Epithelial cell of esophagus (primary cell): ENCODE measurements at regions not wholly inside any gene's neighbourhood (a gene's known extent, or its start where the extent isn't known, plus 50 kb on each side); places are given as distances from the start of the nearest gene placed in this dataset.

ENCODE experiments used
- DNase-seq: peaks from one replicate; pipeline ENCODE4 v3.0.0; 2010; ENCODE audit warnings: low read depth
- H3K4me3 ChIP-seq: 2 replicates; pipeline ENCODE4 v1.5.1; 2011; ENCODE audit warnings: mild to moderate bottlenecking, low read length, control low read depth
- TF ChIP-seq, protein P1 (sequence below): IDR thresholded peaks from 2 replicates; pipeline ENCODE4 v1.5.1; 2011; ENCODE audit warnings: low read depth, mild to moderate bottlenecking, low read length, control low read depth, inconsistent platforms; ENCODE audit not compliant: insufficient read depth; ENCODE audit errors: missing control alignments

DNA sequence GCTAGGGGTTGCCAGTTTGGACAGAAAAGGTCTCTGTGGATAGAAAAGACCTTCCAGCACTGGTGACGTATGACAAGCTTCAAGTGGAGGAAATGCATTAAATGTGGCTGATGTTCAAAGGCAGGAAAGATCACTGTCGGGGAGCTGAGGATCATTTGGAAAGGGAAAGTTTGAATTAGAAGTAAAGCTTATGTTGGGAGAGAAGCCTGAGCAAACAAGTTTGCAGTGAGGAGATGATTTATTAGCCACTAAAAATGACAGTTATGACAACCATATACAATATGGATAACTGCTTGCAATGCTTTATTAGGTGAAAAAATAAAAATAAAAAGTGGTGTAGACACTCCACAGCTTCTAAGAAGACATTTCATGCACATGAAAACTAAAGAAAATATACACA, 135.3 kb upstream of the HS3ST1 start:
- TF ChIP-seq, protein P1, sequence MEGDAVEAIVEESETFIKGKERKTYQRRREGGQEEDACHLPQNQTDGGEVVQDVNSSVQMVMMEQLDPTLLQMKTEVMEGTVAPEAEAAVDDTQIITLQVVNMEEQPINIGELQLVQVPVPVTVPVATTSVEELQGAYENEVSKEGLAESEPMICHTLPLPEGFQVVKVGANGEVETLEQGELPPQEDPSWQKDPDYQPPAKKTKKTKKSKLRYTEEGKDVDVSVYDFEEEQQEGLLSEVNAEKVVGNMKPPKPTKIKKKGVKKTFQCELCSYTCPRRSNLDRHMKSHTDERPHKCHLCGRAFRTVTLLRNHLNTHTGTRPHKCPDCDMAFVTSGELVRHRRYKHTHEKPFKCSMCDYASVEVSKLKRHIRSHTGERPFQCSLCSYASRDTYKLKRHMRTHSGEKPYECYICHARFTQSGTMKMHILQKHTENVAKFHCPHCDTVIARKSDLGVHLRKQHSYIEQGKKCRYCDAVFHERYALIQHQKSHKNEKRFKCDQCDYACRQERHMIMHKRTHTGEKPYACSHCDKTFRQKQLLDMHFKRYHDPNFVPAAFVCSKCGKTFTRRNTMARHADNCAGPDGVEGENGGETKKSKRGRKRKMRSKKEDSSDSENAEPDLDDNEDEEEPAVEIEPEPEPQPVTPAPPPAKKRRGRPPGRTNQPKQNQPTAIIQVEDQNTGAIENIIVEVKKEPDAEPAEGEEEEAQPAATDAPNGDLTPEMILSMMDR, result no peak
- H3K4me3 ChIP-seq, result no peak overlapping the region
- DNase-seq, result no peak

DNA sequence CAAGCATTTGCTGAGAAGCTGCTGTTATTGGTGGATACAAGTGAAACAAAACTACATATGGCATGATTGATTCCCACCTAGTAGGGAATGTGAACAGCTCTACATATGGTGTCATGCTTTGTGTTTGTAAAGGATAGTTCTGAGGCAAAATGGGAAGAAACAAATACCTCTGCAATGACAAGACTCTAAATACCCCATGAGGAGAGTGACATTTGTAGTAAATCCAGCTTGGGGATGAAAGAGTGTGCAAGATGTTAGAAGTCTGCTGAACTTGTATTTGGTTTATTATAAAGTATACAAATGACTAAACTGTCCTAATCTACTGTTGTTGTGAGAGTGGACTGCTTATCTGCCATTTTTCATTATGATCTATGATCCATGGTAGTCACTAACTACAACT, 120.8 kb upstream of the HS3ST1 start:
- H3K4me3 ChIP-seq, result no peak overlapping the region
- TF ChIP-seq, protein P1, result no peak
- peak; percentile 28 for DNase-seq

DNA sequence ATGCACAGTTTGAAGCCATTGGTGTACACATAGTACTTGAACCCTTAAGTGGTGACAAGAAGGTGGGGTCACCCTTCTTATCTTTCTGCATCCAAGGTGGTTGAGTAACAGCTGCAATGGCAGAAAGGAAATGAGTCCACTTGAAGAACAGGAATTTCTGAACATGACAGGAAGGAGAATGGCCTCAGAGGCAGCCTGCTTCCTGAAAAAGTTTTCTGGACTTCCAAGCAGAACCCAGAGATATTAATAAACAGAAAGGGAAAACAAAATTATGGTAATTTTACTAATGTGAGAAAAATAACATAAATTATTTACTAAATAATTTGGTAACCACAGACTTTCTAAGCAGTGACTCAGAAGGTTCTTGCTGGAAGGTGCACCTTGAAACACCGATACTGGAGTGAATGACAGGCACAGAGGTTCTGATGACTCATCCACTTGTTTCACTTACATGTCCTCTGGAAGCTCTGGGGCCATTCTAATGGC, 119.9 kb upstream of the HS3ST1 start:
- TF ChIP-seq, protein P1, result no peak
- peak; percentile 92 for DNase-seq
- H3K4me3 ChIP-seq, result no peak overlapping the region

DNA sequence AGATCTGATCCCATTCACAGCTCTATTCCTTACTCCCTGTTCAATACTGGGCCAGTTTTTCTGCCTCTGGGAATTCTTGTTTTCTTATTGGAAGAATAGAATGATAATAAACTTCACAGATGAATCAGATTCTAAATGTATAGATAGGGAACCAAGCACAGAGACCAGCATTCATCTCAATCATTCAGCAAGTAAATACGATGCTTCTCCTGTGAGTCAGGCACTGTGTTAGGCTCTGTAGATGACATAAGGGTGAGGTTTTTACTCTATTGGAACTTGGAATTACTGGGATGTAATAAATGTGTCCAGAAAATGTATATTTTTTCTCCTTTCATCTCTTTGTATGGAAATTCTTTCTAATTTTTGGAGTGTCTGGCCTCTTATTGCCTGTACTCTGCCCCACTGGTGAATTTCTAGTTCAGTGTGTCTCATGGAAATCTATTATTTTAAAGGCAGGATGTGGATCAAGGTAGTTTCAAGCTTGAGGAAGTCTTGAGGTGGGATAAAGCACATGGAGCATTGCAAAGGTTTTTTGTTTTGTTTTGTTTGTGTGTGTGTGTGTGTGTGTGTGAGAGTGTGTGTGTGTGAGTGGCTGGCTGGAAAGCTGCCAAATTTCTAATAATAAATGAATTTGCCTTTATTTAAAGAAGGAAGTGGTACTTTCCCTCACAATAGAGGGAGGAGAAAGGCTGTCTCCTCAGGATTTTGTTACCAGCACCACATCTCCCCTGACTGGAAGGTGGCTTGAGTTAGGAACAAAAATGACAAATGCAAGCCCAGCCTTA, 117.9 kb upstream of the HS3ST1 start:
- TF ChIP-seq, protein P1, result no peak
- no peak overlapping the region for H3K4me3 ChIP-seq
- peak; percentile 37 for DNase-seq

DNA sequence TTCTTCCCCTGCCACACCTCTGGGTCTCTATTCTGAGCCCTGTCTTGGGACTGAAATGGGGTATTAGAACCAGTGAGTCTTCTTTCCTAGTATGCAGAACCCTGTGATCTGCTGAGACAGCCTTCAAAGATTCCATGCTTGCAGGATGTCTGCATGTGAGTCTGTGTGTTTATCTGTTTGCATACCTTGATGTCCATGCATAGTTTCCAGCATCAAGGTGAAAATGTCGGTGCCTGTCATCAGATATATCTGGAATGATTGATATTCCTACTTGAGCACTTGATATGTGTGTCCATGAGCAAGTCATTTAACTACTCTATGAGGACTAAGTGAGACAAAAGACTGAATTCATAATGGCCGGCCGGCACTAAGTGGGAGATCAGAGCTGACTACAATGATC, 117.0 kb upstream of the HS3ST1 start:
- no peak for DNase-seq
- TF ChIP-seq, protein P1, result no peak
- H3K4me3 ChIP-seq, result no peak overlapping the region

DNA sequence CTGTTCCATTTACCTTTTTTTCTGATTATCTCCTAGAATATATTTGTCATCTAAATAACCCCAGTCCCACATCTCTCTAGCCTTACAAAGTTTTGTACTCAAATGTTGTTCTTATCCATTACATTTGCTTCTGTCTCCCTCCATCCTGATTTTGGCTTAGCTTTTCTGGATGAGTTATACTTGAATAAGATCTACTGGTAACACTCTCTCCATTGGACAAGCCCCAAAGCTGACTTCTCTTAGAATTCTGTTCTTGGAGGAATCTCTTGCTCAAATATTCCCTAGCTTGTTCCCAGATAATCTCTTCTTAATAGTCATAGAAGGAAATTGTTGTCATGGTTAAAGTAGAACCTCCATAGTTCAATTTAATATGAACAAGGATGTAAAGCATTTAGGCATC, 115.5 kb upstream of the HS3ST1 start:
- DNase-seq, result no peak
- TF ChIP-seq, protein P1, result no peak
- H3K4me3 ChIP-seq, result no peak overlapping the region

DNA sequence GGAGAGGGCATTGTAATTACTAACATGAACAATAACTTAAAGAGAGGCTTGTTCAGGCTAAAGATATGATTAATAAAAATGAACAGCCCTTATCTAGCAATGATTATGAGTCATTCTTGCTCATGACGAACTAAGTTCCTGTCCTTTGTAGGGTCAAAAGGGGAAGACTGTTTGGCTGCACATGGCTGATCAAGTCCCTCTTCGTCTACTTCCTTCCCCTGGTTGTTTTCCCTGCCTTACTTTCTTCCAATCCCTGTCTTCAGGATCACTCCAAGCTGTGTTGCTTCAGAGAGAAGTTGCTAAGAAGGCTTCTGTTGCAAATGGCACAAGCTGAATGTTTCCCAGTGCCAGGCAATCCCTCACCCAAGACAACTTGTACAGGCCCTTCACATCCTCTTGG, 115.0 kb upstream of the HS3ST1 start:
- peak; percentile 62 for DNase-seq
- H3K4me3 ChIP-seq, result no peak overlapping the region
- TF ChIP-seq, protein P1, result no peak
